HCT116 (cell line): ENCODE measurements at regions not wholly inside any gene's neighbourhood (a gene's known extent, or its start where the extent isn't known, plus 50 kb on each side); places are given as distances from the start of the nearest gene placed in this dataset.

ENCODE experiments used
- ATAC-seq: fragments of 200-7000 bp; cut with Tn5 transposase; 2 replicates; pipeline ENCODE4 v1.9.1; 2020; ENCODE audit warnings: mild to moderate bottlenecking, moderate library complexity
- BruUV-seq: library from RNA; stranded (reverse); fragments of 400-500 nt; replicated peaks from 2 replicates; lab custom pipeline; 2021; lab: Mats Ljungman, UMichigan
- CTCF ChIA-PET: fragments of 300-600 bp; sonication (Branson Sonifier 250); formaldehyde crosslinking; loops from one replicate; lab custom pipeline; 2021; ENCODE audit warnings: antibody characterized with exemption; lab: Charles Lee
- POLR2A ChIA-PET: fragments of 300-600, 350-600 bp; sonication (Branson Sonifier 250); formaldehyde crosslinking; loops from one replicate; lab custom pipeline; 2021; ENCODE audit warnings: antibody characterized with exemption; lab: Charles Lee
- RAD21 ChIA-PET, 2 experiments: fragments of 300-600 bp; sonication (Branson Sonifier 250); formaldehyde crosslinking; loops; one replicate each; lab custom pipeline; 2023; ENCODE audit warnings: low total read pairs in 2 of 2; ENCODE audit not compliant: uncharacterized antibody in 2 of 2, unreplicated experiment in 2 of 2, low non-redundant PET in 1 of 2; lab: Charles Lee
- DNase-seq: peaks from one replicate; pipeline ENCODE4 v3.0.0-alpha.2; 2010; ENCODE audit warnings: low read depth, low spot score
- H2AFZ ChIP-seq: fragments of 200-600 bp; shearing (Covaris generic), sonication (generic); 2 replicates; pipeline ENCODE4 v1.6.1; 2017; ENCODE audit warnings: low read depth, mixed run types, mixed read lengths, antibody characterized with exemption, low read length; ENCODE audit not compliant: poor library complexity, severe bottlenecking
- H3K27ac ChIP-seq: 2 replicates; pipeline ENCODE4 v1.5.1; 2012; ENCODE audit warnings: low read depth, low read length
- H3K27me3 ChIP-seq: fragments of 200-600 bp; sonication (generic); 2 replicates; pipeline ENCODE4 v1.6.1; 2016; ENCODE audit warnings: mixed run types, low read length, mixed read lengths; ENCODE audit not compliant: insufficient read depth
- H3K36me3 ChIP-seq, 2 experiments: fragments of 200-500 bp in 1 of 2; fragments of 200-600 bp in 1 of 2; sonication (Bioruptor generic) in 1 of 2; sonication (generic) in 1 of 2; 2 replicates each; pipeline versions ENCODE4 v1.5.1 to v1.6.1; 2014 to 2016; ENCODE audit warnings: low read length in 2 of 2, inconsistent platforms in 1 of 2, mixed read lengths in 1 of 2, mixed run types in 1 of 2; ENCODE audit not compliant: insufficient read depth in 2 of 2, control insufficient read depth in 1 of 2
- H3K4me1 ChIP-seq, 2 experiments: fragments of 200-600 bp in 1 of 2; sonication (generic) in 1 of 2; 2 replicates each; pipeline versions ENCODE4 v1.5.1 to v1.6.1; 2012 to 2017; ENCODE audit warnings: low read length in 2 of 2, inconsistent platforms in 1 of 2, mild to moderate bottlenecking in 1 of 2, mixed read lengths in 1 of 2, mixed run types in 1 of 2, moderate library complexity in 1 of 2; ENCODE audit not compliant: insufficient read depth in 2 of 2, control insufficient read depth in 1 of 2
- H3K4me2 ChIP-seq: fragments of 200-600 bp; sonication (generic); 2 replicates; pipeline ENCODE4 v1.6.1; 2017; ENCODE audit warnings: mixed run types, low read length, mixed read lengths
- H3K4me3 ChIP-seq, 2 experiments: fragments of 200-600 bp in 1 of 2; sonication (generic) in 1 of 2; replicated peaks in 1 of 2; 2 replicates each; pipeline ENCODE4 v1.5.1; 2011 to 2016; ENCODE audit warnings: low read length in 2 of 2, control low read depth in 1 of 2, low read depth in 1 of 2, mild to moderate bottlenecking in 1 of 2, mixed read lengths in 1 of 2, mixed run types in 1 of 2
- H3K79me2 ChIP-seq: fragments of 200-600 bp; sonication (generic); 2 replicates; pipeline ENCODE4 v1.6.1; 2017; ENCODE audit warnings: mild to moderate bottlenecking, mixed run types, low read length, moderate library complexity, mixed read lengths; ENCODE audit not compliant: insufficient read depth
- H3K9ac ChIP-seq: fragments of 200-600 bp; sonication (generic); 2 replicates; pipeline ENCODE4 v1.6.1; 2016; ENCODE audit warnings: low read length, mixed read lengths
- H3K9me2 ChIP-seq: fragments of 200-600 bp; sonication (generic), shearing (Covaris generic); 2 replicates; pipeline ENCODE4 v1.6.1; 2017; ENCODE audit warnings: mixed run types, mild to moderate bottlenecking, moderate library complexity; ENCODE audit not compliant: insufficient read depth
- H3K9me3 ChIP-seq, 2 experiments: fragments of 200-500 bp in 1 of 2; fragments of 200-600 bp in 1 of 2; sonication (Bioruptor generic) in 1 of 2; sonication (generic) in 1 of 2; 2 replicates each; pipeline ENCODE4 v1.6.1; 2014 to 2017; ENCODE audit warnings: low read length in 2 of 2, mixed read lengths in 2 of 2, inconsistent platforms in 1 of 2, low read depth in 1 of 2, mild to moderate bottlenecking in 1 of 2, mixed run types in 1 of 2, moderate library complexity in 1 of 2; ENCODE audit not compliant: control insufficient read depth in 1 of 2, insufficient read depth in 1 of 2
- H4K20me1 ChIP-seq: fragments of 200-600 bp; sonication (generic), shearing (Covaris generic); 2 replicates; pipeline ENCODE4 v1.6.1; 2017; ENCODE audit warnings: mixed run types, mild to moderate bottlenecking, moderate library complexity; ENCODE audit not compliant: insufficient read depth
- CBX3 ChIP-seq: IDR thresholded peaks from 2 replicates; pipeline ENCODE4 v1.6.1; 2012; ENCODE audit warnings: low read depth
- ELF1 ChIP-seq: IDR thresholded peaks from 2 replicates; pipeline ENCODE4 v1.6.1; 2012; ENCODE audit warnings: low read depth, borderline replicate concordance
- EZH2 ChIP-seq: fragments of 200-600 bp; sonication (generic); IDR thresholded peaks from 2 replicates; pipeline ENCODE4 v1.6.1; 2017; ENCODE audit warnings: antibody characterized with exemption, mixed run types
- EZH2phosphoT487 ChIP-seq: fragments of 200-600 bp; IDR thresholded peaks from 2 replicates; pipeline ENCODE4 v1.6.1; 2018; ENCODE audit warnings: antibody characterized with exemption, borderline replicate concordance
- POLR2AphosphoS5 ChIP-seq: IDR thresholded peaks from 2 replicates; pipeline ENCODE4 v1.6.1; 2011; ENCODE audit warnings: mild to moderate bottlenecking, low read depth, low read length, moderate library complexity
- YY1 ChIP-seq: IDR thresholded peaks from 2 replicates; pipeline ENCODE4 v1.6.1; 2011; ENCODE audit warnings: low read length, low read depth, moderate library complexity, mild to moderate bottlenecking; ENCODE audit not compliant: insufficient replicate concordance; ENCODE audit errors: extremely low read depth
- ZFX ChIP-seq: fragments of 450-650 bp; IDR thresholded peaks from 2 replicates; pipeline ENCODE4 v1.6.1; 2017
- ZNF274 ChIP-seq: fragments of 200-500 bp; sonication (Bioruptor generic); IDR thresholded peaks from 2 replicates; pipeline ENCODE4 v1.6.1; 2014; ENCODE audit warnings: mild to moderate bottlenecking, low read depth, low read length, inconsistent platforms
- intact Hi-C: fragments of 100-400 bp; cut with micrococcal nuclease; formaldehyde crosslinking; loops from 2 replicates; pipeline ENCODE4 v1.10.0; 2022

DNA sequence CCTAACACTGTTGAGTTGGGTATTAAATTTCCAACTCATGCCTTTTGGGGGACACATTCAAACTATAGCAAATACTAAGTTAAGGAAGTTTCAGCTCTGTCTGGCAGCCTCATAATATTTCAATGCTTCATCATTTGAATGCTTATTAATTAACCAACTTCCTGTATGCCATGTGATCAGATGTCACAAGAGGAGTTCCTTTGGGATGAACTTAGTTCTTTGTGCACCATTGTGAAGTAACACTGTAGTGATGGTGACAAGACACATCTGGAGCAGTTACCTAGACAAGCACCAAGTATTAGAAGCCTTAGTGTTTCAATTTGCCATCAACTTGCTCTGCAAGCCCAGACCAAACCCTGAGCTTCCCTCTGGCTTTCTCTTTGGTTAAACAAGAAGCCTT is 90.7 kb upstream of the IL12B start:
- ATAC-seq: no peak
- Histone ChIP-seq H3K27ac (no peak overlapping the region), H3K27me3 (no peaks in the 10 kb centered on the region), H2AFZ (no peak overlapping the region), H3K9me3 (no peaks in the 10 kb centered on the region), H3K4me2 (no peak overlapping the region), H3K9ac (no peak overlapping the region), H3K9me2 (no peaks in the 10 kb centered on the region), H3K4me1 (no peaks in the 10 kb centered on the region), H3K4me3 (no peak overlapping the region), H3K36me3 (no peaks in the 10 kb centered on the region), H3K79me2 (no peaks in the 10 kb centered on the region), H4K20me1 (no peaks in the 10 kb centered on the region)
- intact Hi-C loops: no loop called here
- CTCF ChIA-PET: interaction anchor here (1.2 kb wide), 1 partner anchor 11 kb away, joined by 3 read pairs; no protein-coding TSS in a partner anchor
- POLR2A ChIA-PET: no interaction called here
- TF ChIP-seq YY1 (no peak), ZNF274 (no peak), EZH2 (no peak), EZH2phosphoT487 (no peak), ELF1 (no peak)
- no TSS peak for BruUV-seq
- DNase-seq: no peak
- RAD21 ChIA-PET: no interaction called here

DNA sequence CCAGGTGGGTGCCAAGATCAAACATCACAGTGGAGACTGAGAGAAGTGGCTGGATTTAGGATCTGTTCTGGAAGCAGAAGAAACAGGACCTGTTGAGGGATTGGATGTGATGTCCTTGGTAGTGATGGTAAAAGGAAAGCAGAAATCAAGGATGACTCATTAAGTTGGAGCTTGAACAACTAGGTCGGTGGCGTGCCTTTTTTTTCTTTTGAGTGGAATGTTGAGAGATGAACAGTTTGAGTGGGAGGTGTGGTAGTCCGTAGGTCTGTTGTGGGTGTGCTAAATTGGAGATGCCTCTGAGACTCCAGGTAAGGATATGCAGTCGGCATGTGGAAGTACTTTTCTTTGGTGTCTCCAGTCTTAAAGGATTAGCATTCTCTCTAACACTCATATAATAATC is 92.1 kb upstream of the IL12B start:
- DNase-seq: no peak
- CTCF ChIA-PET: no interaction called here
- intact Hi-C loops: no loop called here
- TF ChIP-seq ZNF274: no peak
- no peak for TF ChIP-seq EZH2
- no peak for TF ChIP-seq POLR2AphosphoS5
- no peak for TF ChIP-seq CBX3
- TF ChIP-seq ZFX: no peak
- no peak for TF ChIP-seq EZH2phosphoT487
- ATAC-seq: no peak
- no peaks in the 10 kb centered on the region for H4K20me1 ChIP-seq
- no peak overlapping the region for H3K27ac ChIP-seq
- no peak overlapping the region for H3K4me3 ChIP-seq
- H3K9me2 ChIP-seq: no peaks in the 10 kb centered on the region
- no peaks in the 10 kb centered on the region for H3K36me3 ChIP-seq
- H3K4me1 ChIP-seq: no peaks in the 10 kb centered on the region
- H3K4me2 ChIP-seq: no peak overlapping the region
- no peak overlapping the region for H2AFZ ChIP-seq
- no peaks in the 10 kb centered on the region for H3K27me3 ChIP-seq
- H3K79me2 ChIP-seq: no peaks in the 10 kb centered on the region
- no peak overlapping the region for H3K9ac ChIP-seq
- no peaks in the 10 kb centered on the region for H3K9me3 ChIP-seq
- RAD21 ChIA-PET: no interaction called here
- POLR2A ChIA-PET: no interaction called here
- no TSS peak for BruUV-seq
